ENCODE measurements at regions not wholly inside any gene's neighbourhood (a gene's known extent, or its start where the extent isn't known, plus 50 kb on each side); places are given as distances from the start of the nearest gene placed in this dataset.
"Not testable (repeated sequence)": the region's sequence is repeated elsewhere in the genome, so short reads cannot be mapped to it uniquely, and the experiment has no call there.

GRCh38 chr5:96194593-96194992 is 232.9 kb upstream of the ELL2 start:
- no peak for TF ChIP-seq ZFX (IDR thresholded peaks at IDR 0.05; ENCODE audit: borderline replicate concordance)
- no peak for TF ChIP-seq CTCF (IDR thresholded peaks at IDR 0.05)
- H3K27ac ChIP-seq: peak overlapping the region; percentile 27; the same call in 1 of the 2 replicates

- no peak for TF ChIP-seq ZFX (IDR thresholded peaks at IDR 0.05; ENCODE audit: borderline replicate concordance)
- no peak for TF ChIP-seq CTCF (IDR thresholded peaks at IDR 0.05)
- no peak overlapping the region for H3K27ac ChIP-seq
Measured at GRCh38 chr5:96193946-96194345, 232.3 kb upstream of the ELL2 start.

DNA sequence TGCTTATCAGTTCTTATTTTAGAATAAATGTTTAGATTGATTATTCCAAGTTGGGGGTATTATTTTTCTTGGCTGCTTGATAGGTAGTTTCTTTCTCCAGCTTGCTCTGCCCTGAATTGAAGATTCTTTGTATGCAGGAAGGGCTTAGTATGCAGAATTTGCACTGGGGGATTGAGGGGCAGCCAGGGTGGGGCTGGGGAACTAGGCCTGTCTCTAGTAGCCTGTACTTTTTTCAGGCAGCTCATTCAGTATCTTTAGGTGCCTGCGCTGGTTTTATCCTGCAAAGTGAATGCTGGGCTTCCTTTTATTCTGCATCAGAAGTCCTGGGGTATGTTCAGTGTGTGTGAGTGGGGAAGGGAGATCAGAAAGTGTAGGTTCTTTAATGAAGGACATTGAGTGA is 228.3 kb upstream of the ELL2 start:
- H3K27ac ChIP-seq: no peak overlapping the region
- TF ChIP-seq ZFX (IDR thresholded peaks at IDR 0.05; ENCODE audit: borderline replicate concordance): no peak
- no peak for TF ChIP-seq CTCF (IDR thresholded peaks at IDR 0.05)

GRCh38 chr5:96189028-96189826 is 227.6 kb upstream of the ELL2 start:
- no peak overlapping the region for H3K27ac ChIP-seq
- TF ChIP-seq CTCF (IDR thresholded peaks at IDR 0.05): no peak
- TF ChIP-seq ZFX (IDR thresholded peaks at IDR 0.05; ENCODE audit: borderline replicate concordance): no peak

DNA sequence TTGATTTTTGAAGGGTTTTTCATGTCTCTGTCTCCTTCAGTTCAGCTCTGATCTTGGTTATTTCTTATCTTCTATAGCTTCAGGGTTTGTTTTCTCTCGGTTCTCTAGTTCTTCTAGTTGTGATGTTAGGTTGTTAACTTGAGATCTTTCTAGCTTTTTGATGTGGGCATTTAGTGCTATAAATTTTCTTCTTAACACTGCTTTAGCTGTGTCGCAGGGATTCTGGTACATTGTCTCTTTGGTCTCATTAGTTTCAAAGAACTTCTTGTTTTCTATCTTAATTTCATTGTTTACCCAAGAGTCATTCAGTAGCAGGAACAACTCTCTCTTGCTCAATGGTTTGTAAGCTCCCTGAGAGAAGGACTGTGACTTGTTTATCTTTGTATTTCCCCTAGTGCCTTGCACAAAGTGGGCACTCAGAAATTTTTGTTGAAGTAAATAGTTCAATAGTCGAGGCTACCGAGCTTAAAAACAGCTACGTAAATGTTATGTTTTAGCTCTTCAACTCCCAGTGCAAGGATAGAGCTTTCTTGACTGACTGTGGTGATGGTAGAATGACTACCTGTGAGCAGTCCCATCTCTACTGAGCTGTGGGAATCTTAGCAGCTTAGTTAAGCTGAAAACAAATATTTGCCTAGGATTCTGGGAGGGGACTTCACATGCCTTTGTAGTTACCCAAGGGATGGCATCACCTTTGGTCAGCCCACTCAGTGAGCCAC is 225.8 kb upstream of the ELL2 start:
- H3K27ac ChIP-seq: no peak overlapping the region
- no peak for TF ChIP-seq ZFX (IDR thresholded peaks at IDR 0.05; ENCODE audit: borderline replicate concordance)
- no peak for TF ChIP-seq CTCF (IDR thresholded peaks at IDR 0.05)

- H3K27ac ChIP-seq: not testable (repeated sequence)
Measured at GRCh38 chr5:96184510-96184909, 222.9 kb upstream of the ELL2 start.

DNA sequence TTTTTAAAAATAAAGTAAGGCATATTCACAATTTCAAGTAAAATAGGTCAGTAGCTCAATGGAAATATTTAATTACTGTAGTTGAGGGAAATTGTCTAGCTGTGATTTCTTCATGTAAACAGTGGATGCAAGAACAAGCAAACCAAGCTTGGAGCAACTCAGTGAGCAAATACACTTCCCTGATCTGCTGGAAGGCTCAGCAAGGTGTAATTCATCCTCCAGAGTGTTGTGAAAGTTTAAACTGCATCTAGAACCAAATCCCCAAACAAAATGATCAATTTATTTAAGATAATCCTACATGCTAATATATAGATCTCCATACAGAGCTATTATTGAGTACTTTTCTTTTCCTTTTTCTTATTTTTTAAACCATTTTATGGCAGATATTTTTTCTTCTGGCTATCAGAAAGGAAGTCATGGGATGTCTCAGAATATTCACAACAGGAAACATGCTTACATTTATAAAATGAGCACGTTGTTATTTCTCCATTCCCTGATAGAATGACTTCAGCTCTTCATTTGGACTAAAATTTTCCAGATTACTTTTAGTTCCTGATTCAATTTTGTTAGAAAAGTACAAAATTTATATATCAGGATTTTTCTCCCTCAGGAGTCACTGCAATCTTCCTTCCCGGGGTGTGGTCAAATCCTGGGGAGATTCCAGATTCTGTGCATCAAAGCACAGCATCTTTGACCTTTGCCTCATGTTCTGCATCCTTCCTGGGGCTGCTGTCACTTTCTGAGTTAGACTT is 219.2 kb upstream of the ELL2 start:
- TF ChIP-seq CTCF (IDR thresholded peaks at IDR 0.05) (no peak), ZFX (IDR thresholded peaks at IDR 0.05; ENCODE audit: borderline replicate concordance) (no peak)
- H3K27ac ChIP-seq: no peak overlapping the region
